ENCODE measurements at regions not wholly inside any gene's neighbourhood (a gene's known extent, or its start where the extent isn't known, plus 50 kb on each side); places are given as distances from the start of the nearest gene placed in this dataset.

GRCh38 chr2:18299423-18300212 is 260.8 kb downstream of the RDH14 start:
- no peaks in the 10 kb centered on the region for H3K36me3 ChIP-seq (ENCODE audit: control insufficient read depth in 2 of 4, insufficient read depth in 4 of 4, low read length in 3 of 4)
- 94% methylated on average over 9 of the region's 9 CpGs; no CpG with 5 or more reads in 1 of the 2 experiments for WGBS, 2 experiments (ENCODE audit: extremely low coverage in 1 of 2, insufficient coverage in 1 of 2, insufficient read length in 1 of 2, insufficient replicate concordance in 2 of 2, low coverage in 1 of 2, low lambda C conversion rate in 2 of 2, missing lambda C conversion rate in 1 of 2)
- H4K5ac ChIP-seq (ENCODE audit: insufficient read length, low read depth, low read length) = no peak overlapping the region
- no peaks in the 10 kb centered on the region for H3K4me1 ChIP-seq (replicated peaks in 1 of 4; ENCODE audit: control insufficient read depth in 3 of 4, insufficient read depth in 4 of 4, low read length in 3 of 4)
- no peak for TF ChIP-seq KDM4A (IDR thresholded peaks at IDR 0.05; ENCODE audit: low read depth, low read length, severe bottlenecking)
- TF ChIP-seq TEAD4 (IDR thresholded peaks at IDR 0.05; ENCODE audit: low read depth, low read length) = peak; percentile 52; the same call in 1 of the 2 replicates
- POLR2A ChIA-PET (ENCODE audit: partially characterized antibody) = no interaction called here
- H3K23me2 ChIP-seq (ENCODE audit: low read depth, low read length) = no peaks in the 10 kb centered on the region
- no peak for FAIRE-seq
- H3K9me3 ChIP-seq (ENCODE audit: insufficient read depth in 2 of 2, low read depth in 1 of 2, low read length in 1 of 2) = no peaks in the 10 kb centered on the region
- no peak overlapping the region for H3K27ac ChIP-seq (ENCODE audit: low read depth, low read length)
- H4K20me1 ChIP-seq (replicated peaks in 1 of 2; ENCODE audit: control insufficient read depth in 1 of 2, insufficient read depth in 2 of 2, low read length in 2 of 2) = no peaks in the 10 kb centered on the region
- no peak overlapping the region for H3K4ac ChIP-seq (replicated peaks; ENCODE audit: insufficient read length, low read depth, low read length)
- no peak overlapping the region for H3K9ac ChIP-seq (replicated peaks in 1 of 4; ENCODE audit: extremely low read depth in 1 of 4, low read depth in 3 of 4, low read length in 3 of 4)
- no peaks in the 10 kb centered on the region for H3K79me1 ChIP-seq (ENCODE audit: low read depth, low read length)
- no peaks in the 10 kb centered on the region for H3K79me2 ChIP-seq (ENCODE audit: control insufficient read depth in 1 of 2, insufficient read depth in 2 of 2, low read length in 2 of 2)
- H2BK20ac ChIP-seq (ENCODE audit: low read length) = no peak overlapping the region
- H3K56ac ChIP-seq (replicated peaks; ENCODE audit: insufficient read length, low read depth, low read length) = no peak overlapping the region
- H3K4me2 ChIP-seq (ENCODE audit: insufficient read depth in 1 of 2, low read depth in 2 of 2, low read length in 2 of 2) = no peak overlapping the region
- no peak overlapping the region for H3K23ac ChIP-seq (ENCODE audit: insufficient read length)
- H2AFZ ChIP-seq (ENCODE audit: low read length) = no peak overlapping the region
- H3K4me3 ChIP-seq (ENCODE audit: extremely low read depth in 1 of 4, insufficient read depth in 2 of 4, low read depth in 3 of 4, low read length in 4 of 4) = no peak overlapping the region
- CTCF ChIA-PET (ENCODE audit: partially characterized antibody) = no interaction called here
- DNase-seq (ENCODE audit: low read depth in 1 of 2, low spot score in 2 of 2) = peak in 1 of 2 experiments; percentile 19
- H4K91ac ChIP-seq (replicated peaks; ENCODE audit: insufficient read length, low read length) = no peak overlapping the region
- H2AK5ac ChIP-seq (ENCODE audit: low read depth, low read length) = no peak overlapping the region
- H3K14ac ChIP-seq (ENCODE audit: insufficient read length) = no peak overlapping the region
- H2BK5ac ChIP-seq (ENCODE audit: low read depth, low read length) = no peak overlapping the region
- no peak overlapping the region for H2BK120ac ChIP-seq (replicated peaks; ENCODE audit: low read depth, low read length)
- no peak overlapping the region for H3K18ac ChIP-seq (ENCODE audit: extremely low read depth, low read length)
- no peak overlapping the region for H4K8ac ChIP-seq (ENCODE audit: extremely low read depth, insufficient read depth, low read length)
- no peak overlapping the region; the same call in 1 of the 2 replicates for H2BK12ac ChIP-seq (ENCODE audit: low read depth, low read length)
- H2BK15ac ChIP-seq (ENCODE audit: low read length) = no peak overlapping the region
- no peaks in the 10 kb centered on the region for H3K27me3 ChIP-seq (replicated peaks in 1 of 4; ENCODE audit: control insufficient read depth in 3 of 4, extremely low read depth in 1 of 4, insufficient read depth in 3 of 4, low read length in 3 of 4)
